HG03469 (cell line): ENCODE measurements at regions not wholly inside any gene's neighbourhood (a gene's known extent, or its start where the extent isn't known, plus 50 kb on each side); places are given as distances from the start of the nearest gene placed in this dataset.
"Not testable (repeated sequence)": the region's sequence is repeated elsewhere in the genome, so short reads cannot be mapped to it uniquely, and the experiment has no call there.

Source experiments
- ATAC-seq: cut with Tn5 transposase; IDR thresholded peaks from one replicate; pipeline ENCODE4 v1.9.1; 2021; ENCODE audit warnings: mild to moderate bottlenecking, moderate library complexity, moderate number of reproducible peaks; ENCODE audit not compliant: unreplicated experiment

- ATAC-seq = not testable (repeated sequence)
Observed at GRCh38 chr3:124646186-124646585, 84.1 kb upstream of the UMPS start.

- ATAC-seq = no peak
Observed at GRCh38 chr3:124648551-124648950, 81.7 kb upstream of the UMPS start.

- no peak for ATAC-seq
Observed at GRCh38 chr3:124650798-124651197, 79.5 kb upstream of the UMPS start.

- not testable (repeated sequence) for ATAC-seq
Observed at GRCh38 chr3:124651416-124651815, 78.8 kb upstream of the UMPS start.

- no peak for ATAC-seq
Observed at GRCh38 chr3:124652009-124652408, 78.2 kb upstream of the UMPS start.

GRCh38 chr3:124653071-124653796 is 77.0 kb upstream of the UMPS start:
- ATAC-seq = no peak

- ATAC-seq = no peak
Observed at GRCh38 chr3:124653797-124654469, 76.3 kb upstream of the UMPS start.

GRCh38 chr3:124654470-124654845 is 75.8 kb upstream of the UMPS start:
- ATAC-seq = no peak

GRCh38 chr3:124656531-124656930 is 73.7 kb upstream of the UMPS start:
- ATAC-seq = no peak

- no peak for ATAC-seq
Observed at GRCh38 chr3:124657138-124657537, 73.1 kb upstream of the UMPS start.

GRCh38 chr3:124658270-124658669 is 72.0 kb upstream of the UMPS start:
- ATAC-seq = no peak

- no peak for ATAC-seq
Observed at GRCh38 chr3:124659175-124659574, 71.1 kb upstream of the UMPS start.

- ATAC-seq = no peak
Observed at GRCh38 chr3:124660599-124660998, 69.7 kb upstream of the UMPS start.

- ATAC-seq = no peak
Observed at GRCh38 chr3:124663690-124664089, 66.6 kb upstream of the UMPS start.

GRCh38 chr3:124664804-124665203 is 65.4 kb upstream of the UMPS start:
- no peak for ATAC-seq

GRCh38 chr3:124666067-124666466 is 64.2 kb upstream of the UMPS start:
- ATAC-seq = no peak

- no peak for ATAC-seq
Observed at GRCh38 chr3:124669470-124669869, 60.8 kb upstream of the UMPS start.

GRCh38 chr3:124671106-124671505 is 59.1 kb upstream of the UMPS start:
- ATAC-seq = no peak

GRCh38 chr3:124674336-124674735 is 55.9 kb upstream of the UMPS start:
- ATAC-seq = no peak

- no peak for ATAC-seq
Observed at GRCh38 chr3:124676236-124676635, 54.0 kb upstream of the UMPS start.

- ATAC-seq = no peak
Observed at GRCh38 chr3:124679048-124679638, 51.1 kb upstream of the UMPS start.
